ENCODE measurements at regions not wholly inside any gene's neighbourhood (a gene's known extent, or its start where the extent isn't known, plus 50 kb on each side); places are given as distances from the start of the nearest gene placed in this dataset.

DNA sequence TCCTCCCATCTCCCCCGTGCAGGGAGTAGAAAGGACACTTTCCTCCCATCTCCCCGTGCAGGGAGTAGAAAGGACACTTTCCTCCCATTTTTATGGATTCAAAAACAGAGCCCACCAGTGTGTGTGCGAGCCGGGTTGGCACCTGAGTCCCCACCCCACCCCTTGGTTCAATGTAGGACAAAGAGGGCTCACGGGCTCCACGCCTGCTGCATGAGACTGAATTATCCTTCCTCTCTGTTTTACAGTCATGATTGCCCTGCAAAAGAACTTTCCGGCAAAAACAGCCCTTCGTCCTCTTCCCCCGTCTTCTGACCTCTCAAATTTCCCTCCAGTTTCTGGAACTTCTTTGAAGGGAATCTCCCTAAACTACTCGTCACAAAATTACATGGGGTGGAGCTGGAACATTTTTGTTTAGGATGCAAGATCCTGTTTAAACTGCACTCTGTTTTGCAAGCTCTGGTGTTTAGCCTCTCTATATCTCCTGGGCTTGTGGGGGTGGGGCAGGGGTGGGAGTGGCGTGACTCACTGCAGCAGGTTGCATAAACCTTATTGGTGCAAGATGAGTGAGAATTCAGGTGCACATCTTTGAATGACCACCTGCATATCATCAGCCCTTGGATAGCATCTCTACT lies 99.8 kb downstream of the PSMG1 start:
- TF ChIP-seq GATA2 (IDR thresholded peaks at IDR 0.05; ENCODE audit: low read depth, low read length) (no peak), GATA3 (IDR thresholded peaks at IDR 0.05; ENCODE audit: low read depth, low read length) (no peak)

Measured in SH-SY5Y (cell line).